MCF 10A (cell line): ENCODE measurements at regions not wholly inside any gene's neighbourhood (a gene's known extent, or its start where the extent isn't known, plus 50 kb on each side); places are given as distances from the start of the nearest gene placed in this dataset.

ENCODE experiments used
- BruUV-seq: library from RNA; stranded (reverse); fragments of 400-500 nt; replicated peaks from 2 replicates; lab custom pipeline; 2021; lab: Mats Ljungman, UMichigan
- CTCF ChIA-PET: fragments of 300-600 bp; sonication (Branson Sonifier 250); formaldehyde crosslinking; extraction: SDS; loops from one replicate; lab custom pipeline; 2021; ENCODE audit warnings: antibody characterized with exemption, inconsistent platforms; lab: Yijun Ruan, JAX
- POLR2A ChIA-PET: fragments of 300-600, 350-650 bp; sonication (Branson Sonifier 250); formaldehyde crosslinking; extraction: SDS; loops from one replicate; lab custom pipeline; 2020; ENCODE audit warnings: antibody characterized with exemption, inconsistent platforms; lab: Yijun Ruan, JAX
- DNase-seq: peaks from one replicate; pipeline ENCODE4 v3.0.0-alpha.2; 2018; ENCODE audit not compliant: unreplicated experiment
- H3K27ac Mint-ChIP-seq: one replicate; pipeline ENCODE4 v1.8.0; 2022; ENCODE audit warnings: mild to moderate bottlenecking, low read depth, mixed read lengths; ENCODE audit not compliant: unreplicated experiment
- H3K27me3 Mint-ChIP-seq: one replicate; pipeline ENCODE4 v1.8.0; 2022; ENCODE audit warnings: mixed read lengths; ENCODE audit not compliant: insufficient read depth, unreplicated experiment
- H3K36me3 Mint-ChIP-seq: one replicate; pipeline ENCODE4 v1.8.0; 2022; ENCODE audit warnings: mild to moderate bottlenecking, moderate library complexity, mixed read lengths; ENCODE audit not compliant: insufficient read depth, unreplicated experiment
- H3K4me1 Mint-ChIP-seq: one replicate; pipeline ENCODE4 v1.8.0; 2022; ENCODE audit warnings: mixed read lengths; ENCODE audit not compliant: insufficient read depth, unreplicated experiment
- H3K4me3 Mint-ChIP-seq: one replicate; pipeline ENCODE4 v1.8.0; 2022; ENCODE audit warnings: mild to moderate bottlenecking, moderate library complexity, mixed read lengths; ENCODE audit not compliant: unreplicated experiment
- H3K9me3 Mint-ChIP-seq: one replicate; pipeline ENCODE4 v1.8.0; 2022; ENCODE audit warnings: mixed read lengths; ENCODE audit not compliant: unreplicated experiment
- intact Hi-C: fragments of 100-400 bp; cut with micrococcal nuclease; formaldehyde crosslinking; loops from 2 replicates; pipeline ENCODE4 v1.14.1; 2022
- TF ChIP-seq, protein P1 (sequence below): fragments of 200-600 bp; IDR thresholded peaks from one replicate; pipeline ENCODE4 v1.8.0; 2022; ENCODE audit warnings: antibody characterized with exemption, mild to moderate bottlenecking; ENCODE audit not compliant: unreplicated experiment

DNA sequence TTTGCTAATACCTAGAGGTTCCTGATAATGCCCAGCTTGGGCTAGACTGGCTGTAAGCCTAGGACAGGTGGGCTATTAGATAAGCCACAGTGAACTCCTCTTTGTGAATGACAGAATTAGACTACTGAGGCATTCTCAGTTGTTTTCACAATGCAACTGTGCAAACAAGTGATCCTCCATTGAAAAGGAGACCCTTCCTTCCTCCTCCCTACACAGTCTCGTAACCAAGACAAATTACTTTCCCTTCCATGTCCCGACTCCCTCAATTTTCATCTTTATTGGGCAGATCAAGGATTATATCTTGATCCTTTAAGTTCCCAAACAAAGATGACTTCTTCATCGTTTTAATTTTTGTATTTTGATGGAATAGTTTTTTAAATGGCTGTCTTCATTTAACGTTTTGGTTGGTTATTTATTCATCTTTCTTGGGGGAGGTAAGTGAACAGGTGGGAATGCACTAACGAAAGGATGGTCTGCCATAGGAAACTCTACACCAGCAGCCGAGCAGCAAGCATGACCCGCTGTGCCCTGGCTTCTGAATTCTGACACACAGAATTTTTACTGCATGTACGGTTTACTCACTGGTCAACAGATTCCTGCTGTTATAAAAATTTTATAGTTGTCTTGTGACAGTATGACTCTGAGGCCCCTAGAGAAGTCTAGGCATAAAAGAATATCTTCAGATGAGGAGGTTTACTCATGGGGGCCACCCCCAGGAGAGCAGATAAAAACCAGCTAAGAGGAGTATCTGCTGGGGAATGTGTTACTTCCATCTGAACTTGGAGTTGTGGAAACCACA is 137.5 kb upstream of the TUT7 start:
- H3K27ac Mint-ChIP-seq, result no peak overlapping the region
- no peaks in the 10 kb centered on the region for H3K9me3 Mint-ChIP-seq
- CTCF ChIA-PET, result interaction anchor here (1.1 to 9.0 kb wide), 6 partner anchors 59 to 830 kb away, joined by 3 to 134 read pairs (median 4); partner anchors contain the start of gene GAS1
- intact Hi-C loops, result no loop called here
- POLR2A ChIA-PET, result interaction anchor here (0.6 to 6.5 kb wide), 3 partner anchors 10 to 470 kb away, joined by 3 to 39 read pairs (median 6); partner anchors contain the start of gene GAS1
- no peaks in the 10 kb centered on the region for H3K27me3 Mint-ChIP-seq
- no peak overlapping the region for H3K4me3 Mint-ChIP-seq
- TF ChIP-seq, protein P1, sequence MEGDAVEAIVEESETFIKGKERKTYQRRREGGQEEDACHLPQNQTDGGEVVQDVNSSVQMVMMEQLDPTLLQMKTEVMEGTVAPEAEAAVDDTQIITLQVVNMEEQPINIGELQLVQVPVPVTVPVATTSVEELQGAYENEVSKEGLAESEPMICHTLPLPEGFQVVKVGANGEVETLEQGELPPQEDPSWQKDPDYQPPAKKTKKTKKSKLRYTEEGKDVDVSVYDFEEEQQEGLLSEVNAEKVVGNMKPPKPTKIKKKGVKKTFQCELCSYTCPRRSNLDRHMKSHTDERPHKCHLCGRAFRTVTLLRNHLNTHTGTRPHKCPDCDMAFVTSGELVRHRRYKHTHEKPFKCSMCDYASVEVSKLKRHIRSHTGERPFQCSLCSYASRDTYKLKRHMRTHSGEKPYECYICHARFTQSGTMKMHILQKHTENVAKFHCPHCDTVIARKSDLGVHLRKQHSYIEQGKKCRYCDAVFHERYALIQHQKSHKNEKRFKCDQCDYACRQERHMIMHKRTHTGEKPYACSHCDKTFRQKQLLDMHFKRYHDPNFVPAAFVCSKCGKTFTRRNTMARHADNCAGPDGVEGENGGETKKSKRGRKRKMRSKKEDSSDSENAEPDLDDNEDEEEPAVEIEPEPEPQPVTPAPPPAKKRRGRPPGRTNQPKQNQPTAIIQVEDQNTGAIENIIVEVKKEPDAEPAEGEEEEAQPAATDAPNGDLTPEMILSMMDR, result no peak
- no TSS peak for BruUV-seq
- DNase-seq, result no peak
- H3K36me3 Mint-ChIP-seq, result no peaks in the 10 kb centered on the region
- H3K4me1 Mint-ChIP-seq, result peaks cover 13% of the 10 kb centered on the region

- no peaks in the 10 kb centered on the region for H3K9me3 Mint-ChIP-seq
- peaks cover 6% of the 10 kb centered on the region for H3K4me1 Mint-ChIP-seq
- ChIA-PET CTCF (interaction anchor here (0.6 to 9.0 kb wide), 11 partner anchors 10 to 833 kb away, joined by 3 to 134 read pairs (median 4); partner anchors contain the start of gene GAS1), POLR2A (interaction anchor here (0.7 to 6.5 kb wide), 4 partner anchors 71 to 837 kb away, joined by 4 to 39 read pairs (median 6); partner anchors contain the start of gene GAS1)
- no TSS peak for BruUV-seq
- DNase-seq, result no peak
- H3K4me3 Mint-ChIP-seq, result no peak overlapping the region
- TF ChIP-seq, protein P1, result no peak
- no peak overlapping the region for H3K27ac Mint-ChIP-seq
- intact Hi-C loops, result loop anchor here (5.0 kb wide), 1 partner anchor 149 kb away; no protein-coding TSS in a partner anchor
- H3K36me3 Mint-ChIP-seq, result no peaks in the 10 kb centered on the region
- H3K27me3 Mint-ChIP-seq, result no peaks in the 10 kb centered on the region
These were observed 134.6 kb upstream of the TUT7 start for GRCh38 chr9:86488794-86489193.

DNA sequence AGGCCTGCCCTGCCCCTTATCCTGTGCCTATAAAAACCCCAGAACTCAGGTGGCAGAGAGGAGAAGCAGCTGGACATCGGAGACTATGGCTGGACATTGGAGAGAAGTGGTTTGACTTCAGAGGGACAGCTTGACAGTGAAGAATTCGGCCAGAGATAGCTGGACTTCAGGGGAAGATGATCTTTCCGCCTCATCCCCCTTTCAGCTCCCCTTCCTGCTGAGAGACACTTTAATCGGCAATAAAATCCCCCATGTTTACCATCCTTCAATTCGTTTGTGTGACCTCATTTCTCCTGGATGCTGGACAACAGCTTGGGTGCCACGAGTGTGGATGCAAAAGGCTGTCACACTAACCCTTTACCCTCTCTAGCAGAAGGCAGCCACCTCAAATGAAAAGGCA is 134.1 kb upstream of the TUT7 start:
- CTCF ChIA-PET, result interaction anchor here (0.6 to 9.0 kb wide), 17 partner anchors 9 to 839 kb away, joined by 3 to 134 read pairs (median 4); partner anchors contain the start of gene GAS1
- POLR2A ChIA-PET, result interaction anchor here (0.7 to 6.5 kb wide), 4 partner anchors 71 to 466 kb away, joined by 3 to 39 read pairs (median 4); partner anchors contain the start of gene GAS1
- no peaks in the 10 kb centered on the region for H3K36me3 Mint-ChIP-seq
- no TSS peak for BruUV-seq
- no peak overlapping the region for H3K4me3 Mint-ChIP-seq
- intact Hi-C loops, result loop anchor here (5.0 kb wide), 1 partner anchor 149 kb away; no protein-coding TSS in a partner anchor
- TF ChIP-seq, protein P1, result no peak
- H3K27ac Mint-ChIP-seq, result no peak overlapping the region
- peaks cover 6% of the 10 kb centered on the region for H3K4me1 Mint-ChIP-seq
- no peaks in the 10 kb centered on the region for H3K27me3 Mint-ChIP-seq
- DNase-seq, result no peak
- no peaks in the 10 kb centered on the region for H3K9me3 Mint-ChIP-seq

DNA sequence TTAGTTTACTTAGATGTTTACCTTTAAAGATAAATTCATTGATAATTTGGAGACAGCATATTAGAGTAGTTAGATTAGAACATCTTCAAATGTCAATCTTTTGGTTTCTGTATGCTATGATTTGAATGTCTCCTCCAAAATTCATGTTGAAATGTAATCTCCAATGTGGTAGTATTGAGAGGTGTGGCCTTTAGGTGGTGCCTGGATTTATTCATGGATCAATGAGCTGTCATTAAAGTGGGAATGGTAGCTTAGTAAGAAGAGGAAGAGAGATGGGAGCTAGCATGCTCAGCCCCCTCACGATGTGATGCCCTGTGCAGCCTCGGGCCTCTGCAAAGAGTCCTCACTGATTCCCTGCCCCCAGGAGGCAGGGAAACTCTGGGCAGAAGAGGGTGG is 133.6 kb upstream of the TUT7 start:
- TF ChIP-seq, protein P1, result no peak
- H3K27me3 Mint-ChIP-seq, result no peaks in the 10 kb centered on the region
- H3K4me1 Mint-ChIP-seq, result peaks cover 6% of the 10 kb centered on the region
- H3K9me3 Mint-ChIP-seq, result no peaks in the 10 kb centered on the region
- no peak overlapping the region for H3K27ac Mint-ChIP-seq
- intact Hi-C loops, result loop anchor here (1.0 to 5.0 kb wide), 7 partner anchors 54 to 1175 kb away; no protein-coding TSS in a partner anchor
- no peak for DNase-seq
- no peak overlapping the region for H3K4me3 Mint-ChIP-seq
- POLR2A ChIA-PET, result interaction anchor here (0.7 to 6.5 kb wide), 4 partner anchors 134 to 850 kb away, joined by 3 to 39 read pairs (median 4); partner anchors contain the start of gene GAS1
- BruUV-seq, result no TSS peak
- CTCF ChIA-PET, result interaction anchor here (0.6 to 9.0 kb wide), 22 partner anchors 9 to 1325 kb away, joined by 3 to 134 read pairs (median 4); partner anchors contain the start of gene GAS1
- H3K36me3 Mint-ChIP-seq, result no peaks in the 10 kb centered on the region
